Prostate gland (tissue), 2 donors: ENCODE measurements at regions not wholly inside any gene's neighbourhood (a gene's known extent, or its start where the extent isn't known, plus 50 kb on each side); places are given as distances from the start of the nearest gene placed in this dataset.

Experiments used
- CTCF ChIP-seq, 4 experiments: fragments of 200-600 bp in 2 of 4; fragments of 450-650 bp in 2 of 4; sonication (generic) in 2 of 4; IDR thresholded peaks; 1 replicate in 3 of 4; 2 replicates in 1 of 4; pipeline ENCODE4 v1.5.1; 2016 to 2019; ENCODE audit warnings: antibody characterized with exemption in 4 of 4, mild to moderate bottlenecking in 2 of 4, moderate library complexity in 2 of 4
- POLR2A ChIP-seq: fragments of 450-650 bp; IDR thresholded peaks from one replicate; pipeline ENCODE4 v1.6.1; 2016; ENCODE audit warnings: antibody characterized with exemption, mild to moderate bottlenecking
- POLR2AphosphoS5 ChIP-seq: sonication (generic); formaldehyde crosslinking; IDR thresholded peaks from one replicate; pipeline ENCODE4 v1.6.1; 2017; ENCODE audit warnings: antibody characterized with exemption

GRCh38 chr9:75230469-75230868, 142.2 kb downstream of the OSTF1 start:
- TF ChIP-seq POLR2A = no peak
- TF ChIP-seq CTCF (IDR thresholded peaks at IDR 0.05) = no peak
- no peak for TF ChIP-seq POLR2AphosphoS5
